Astrocyte of the spinal cord (primary cell): ENCODE measurements at regions not wholly inside any gene's neighbourhood (a gene's known extent, or its start where the extent isn't known, plus 50 kb on each side); places are given as distances from the start of the nearest gene placed in this dataset.

Experiments used
- DNase-seq: peaks from one replicate; pipeline ENCODE4 v3.0.0; 2011; ENCODE audit warnings: low read depth, low spot score
- H3K4me3 ChIP-seq: 2 replicates; pipeline ENCODE4 v1.5.1; 2011; ENCODE audit warnings: low read depth, mild to moderate bottlenecking, low read length, moderate library complexity
- in situ Hi-C: cut with HindIII; loops from 2 replicates; pipeline ENCODE4 v1.10.0; 2017; ENCODE audit warnings: low sequenced_read_pairs
- TF ChIP-seq, protein P1 (sequence below): IDR thresholded peaks from 2 replicates; pipeline ENCODE4 v1.5.1; 2012; ENCODE audit warnings: low read depth, mild to moderate bottlenecking, low read length, inconsistent platforms

DNA sequence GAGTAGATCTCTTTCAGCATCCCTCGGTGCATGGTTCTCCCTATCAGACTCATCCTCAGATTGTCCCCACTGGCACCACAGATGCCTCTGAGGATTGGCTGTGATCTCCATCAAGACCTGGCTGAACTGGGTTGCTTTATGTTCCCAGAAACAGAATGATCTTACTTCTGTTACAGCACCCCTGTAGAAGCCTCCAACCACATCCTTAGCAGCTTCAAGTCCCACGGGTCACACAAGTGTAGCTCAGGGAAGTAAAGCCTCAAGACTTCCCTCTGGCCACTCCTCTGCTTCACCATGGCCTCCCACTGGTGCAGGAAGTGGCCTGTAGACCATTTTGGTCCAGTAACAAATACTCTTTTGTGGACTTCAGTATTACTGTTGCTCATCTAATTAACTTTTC, 566.4 kb upstream of the SUCLG2 start:
- in situ Hi-C loops: no loop called here
- no peak overlapping the region for H3K4me3 ChIP-seq
- TF ChIP-seq, protein P1, sequence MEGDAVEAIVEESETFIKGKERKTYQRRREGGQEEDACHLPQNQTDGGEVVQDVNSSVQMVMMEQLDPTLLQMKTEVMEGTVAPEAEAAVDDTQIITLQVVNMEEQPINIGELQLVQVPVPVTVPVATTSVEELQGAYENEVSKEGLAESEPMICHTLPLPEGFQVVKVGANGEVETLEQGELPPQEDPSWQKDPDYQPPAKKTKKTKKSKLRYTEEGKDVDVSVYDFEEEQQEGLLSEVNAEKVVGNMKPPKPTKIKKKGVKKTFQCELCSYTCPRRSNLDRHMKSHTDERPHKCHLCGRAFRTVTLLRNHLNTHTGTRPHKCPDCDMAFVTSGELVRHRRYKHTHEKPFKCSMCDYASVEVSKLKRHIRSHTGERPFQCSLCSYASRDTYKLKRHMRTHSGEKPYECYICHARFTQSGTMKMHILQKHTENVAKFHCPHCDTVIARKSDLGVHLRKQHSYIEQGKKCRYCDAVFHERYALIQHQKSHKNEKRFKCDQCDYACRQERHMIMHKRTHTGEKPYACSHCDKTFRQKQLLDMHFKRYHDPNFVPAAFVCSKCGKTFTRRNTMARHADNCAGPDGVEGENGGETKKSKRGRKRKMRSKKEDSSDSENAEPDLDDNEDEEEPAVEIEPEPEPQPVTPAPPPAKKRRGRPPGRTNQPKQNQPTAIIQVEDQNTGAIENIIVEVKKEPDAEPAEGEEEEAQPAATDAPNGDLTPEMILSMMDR: no peak
- no peak for DNase-seq

DNA sequence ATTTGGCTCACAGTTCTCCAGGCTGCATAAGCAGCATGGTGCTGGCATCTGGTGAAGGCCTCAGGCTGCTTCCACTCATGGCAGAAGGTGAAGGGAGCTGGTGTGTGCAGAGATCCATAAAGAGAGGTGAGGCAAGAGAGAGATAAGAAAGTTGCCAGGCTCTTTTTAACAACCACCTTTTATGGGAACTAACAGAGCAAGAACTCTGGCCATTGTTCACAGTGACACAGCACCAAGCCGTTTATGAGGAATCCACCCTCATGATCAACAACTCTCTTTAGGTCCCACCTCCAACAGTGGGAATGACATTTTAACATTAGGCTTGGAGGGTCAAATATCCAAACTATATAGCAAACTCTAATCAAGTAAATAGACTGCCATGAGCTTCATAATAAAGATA, 557.2 kb upstream of the SUCLG2 start:
- H3K4me3 ChIP-seq: no peak overlapping the region
- TF ChIP-seq, protein P1: no peak
- DNase-seq: no peak
- in situ Hi-C loops: no loop called here

DNA sequence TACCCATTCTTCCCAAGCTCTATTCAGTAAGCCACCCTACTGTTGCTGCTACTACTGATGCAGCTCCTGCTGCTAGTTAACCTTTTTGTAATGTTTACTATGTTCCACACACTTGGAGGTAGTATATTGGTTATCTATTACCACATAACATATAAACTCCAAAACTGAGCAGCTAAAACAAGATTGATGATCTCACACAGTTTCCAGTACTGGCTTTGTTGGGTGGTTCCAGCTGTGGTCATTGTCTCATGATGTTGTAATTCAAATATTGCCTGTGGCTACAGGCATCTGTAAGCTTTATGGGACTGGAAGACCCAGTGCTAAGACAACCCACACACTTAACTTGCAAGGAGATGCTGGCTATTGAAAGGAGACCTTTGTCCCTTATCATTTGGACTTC, 556.2 kb upstream of the SUCLG2 start:
- DNase-seq: no peak
- no peak overlapping the region for H3K4me3 ChIP-seq
- in situ Hi-C loops: no loop called here
- TF ChIP-seq, protein P1: no peak

DNA sequence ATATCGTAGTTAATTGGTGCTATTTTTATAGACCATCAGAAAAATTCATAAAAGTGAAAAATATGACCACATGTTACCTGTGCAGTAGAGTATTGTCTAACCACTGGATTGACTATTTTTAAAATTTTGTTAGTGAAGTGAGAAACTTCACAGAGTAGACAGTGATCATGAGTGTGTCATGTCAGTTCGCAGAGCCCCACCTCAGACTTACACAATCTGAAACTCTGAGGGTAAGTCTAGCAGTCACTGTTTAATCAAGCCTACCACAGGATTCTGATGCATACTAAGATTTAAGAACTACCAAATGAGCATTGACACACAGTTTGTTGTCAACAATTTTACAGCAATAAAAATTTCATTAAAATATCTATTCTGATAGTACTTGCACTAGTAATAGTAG, 552.9 kb upstream of the SUCLG2 start:
- no peak for DNase-seq
- in situ Hi-C loops: no loop called here
- TF ChIP-seq, protein P1: no peak
- H3K4me3 ChIP-seq: no peak overlapping the region

DNA sequence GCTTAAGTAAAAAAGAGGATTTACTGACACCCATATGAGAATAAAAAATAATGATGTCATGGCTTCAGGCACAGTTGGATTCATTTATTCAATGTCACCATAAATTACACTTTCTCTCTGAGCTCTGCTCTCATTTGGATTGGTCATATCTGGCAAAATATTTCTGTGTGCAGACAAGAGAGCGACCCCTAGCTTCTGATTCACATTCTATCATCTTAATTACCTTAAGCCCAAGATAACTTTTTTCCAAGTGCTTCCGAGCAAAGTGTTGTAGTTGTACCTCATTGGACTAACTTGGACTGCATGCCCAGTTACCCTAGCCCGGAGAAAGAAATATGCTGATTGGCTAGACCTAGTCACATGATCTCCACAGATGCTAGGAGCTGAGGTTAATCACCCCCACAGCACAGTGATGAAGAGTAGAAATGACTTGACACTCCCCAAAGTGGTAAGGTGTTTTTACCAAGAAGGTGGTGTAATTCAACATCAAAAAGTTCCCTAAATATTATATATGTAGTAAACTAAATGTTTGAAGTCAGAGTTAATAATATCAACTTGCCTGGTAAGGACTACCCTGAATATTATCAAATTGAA, 552.2 kb upstream of the SUCLG2 start:
- DNase-seq: no peak
- TF ChIP-seq, protein P1: no peak
- in situ Hi-C loops: no loop called here
- no peak overlapping the region for H3K4me3 ChIP-seq

DNA sequence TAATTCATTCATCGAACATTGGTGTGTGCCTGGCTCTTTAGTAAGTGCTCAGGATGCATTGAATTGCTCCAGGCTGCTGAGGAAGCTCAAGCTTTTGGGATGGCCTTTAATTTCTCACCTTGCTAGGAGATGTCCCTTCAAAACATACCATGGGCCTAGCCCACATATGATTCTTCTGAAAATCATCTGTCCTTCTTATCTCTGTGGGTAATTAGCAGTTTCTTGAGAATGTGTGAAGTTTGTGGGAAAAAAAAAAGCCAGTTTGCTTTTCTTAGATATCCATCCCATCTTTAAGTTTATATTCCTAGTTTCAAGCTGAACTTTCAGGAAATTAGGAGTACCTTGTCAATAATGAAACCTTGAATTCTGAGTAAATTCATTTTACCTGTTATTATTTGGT, 532.3 kb upstream of the SUCLG2 start:
- no peak for DNase-seq
- in situ Hi-C loops: no loop called here
- H3K4me3 ChIP-seq: no peak overlapping the region
- TF ChIP-seq, protein P1: no peak

DNA sequence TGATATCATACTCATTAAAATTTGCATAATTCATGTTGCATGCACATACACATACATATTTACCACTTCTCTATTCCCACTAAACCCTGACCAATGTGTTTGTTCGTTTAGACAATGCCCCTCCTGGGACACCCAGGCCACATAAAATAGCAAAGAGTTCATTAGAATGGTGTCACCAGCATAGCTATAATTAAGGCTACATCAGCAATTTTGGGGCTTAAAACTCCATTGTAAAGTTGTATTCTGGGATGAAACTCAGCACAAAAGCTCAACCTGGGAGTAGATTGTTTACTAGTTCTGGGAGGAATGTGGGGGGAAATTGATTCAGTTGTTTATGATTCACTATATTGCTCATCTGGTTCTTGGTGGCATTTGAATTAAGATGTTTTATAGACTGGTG, 522.2 kb upstream of the SUCLG2 start:
- no peak for DNase-seq
- TF ChIP-seq, protein P1: no peak
- no peak overlapping the region for H3K4me3 ChIP-seq
- in situ Hi-C loops: no loop called here
